HepG2 (cell line): ENCODE measurements at regions not wholly inside any gene's neighbourhood (a gene's known extent, or its start where the extent isn't known, plus 50 kb on each side); places are given as distances from the start of the nearest gene placed in this dataset.

Experiments
- ATAC-seq: fragments of 200-7000 bp; cut with Tn5 transposase; 3 replicates; pipeline ENCODE4 v1.9.1; 2020; ENCODE audit warnings: mild to moderate bottlenecking, moderate library complexity
- BruUV-seq: library from RNA; stranded (reverse); fragments of 400-500 nt; replicated peaks from 2 replicates; lab custom pipeline; 2021; lab: Mats Ljungman, UMichigan
- CTCF ChIA-PET: fragments of 300-600 bp; formaldehyde crosslinking; extraction: SDS; loops from one replicate; lab custom pipeline; 2021; ENCODE audit warnings: low total read pairs, inconsistent platforms, low intra/inter-chr PET ratio; lab: Yijun Ruan, JAX
- POLR2A ChIA-PET: fragments of 350-600 bp; sonication (Branson Sonifier 250); formaldehyde crosslinking; loops from one replicate; lab custom pipeline; 2020; ENCODE audit warnings: antibody characterized with exemption, inconsistent platforms; lab: Yijun Ruan, JAX
- DNase-seq: peaks from one replicate; pipeline ENCODE4 v3.0.0-alpha.2; 2015; ENCODE audit warnings: low spot score
- FAIRE-seq: peaks from 3 replicates; lab custom pipeline; 2011; peaks lifted over from hg19 to GRCh38; lab: Jason Lieb, UNC
- H2AFZ ChIP-seq: one replicate; pipeline ENCODE4 v1.6.1; 2011; ENCODE audit warnings: low read length, inconsistent platforms
- H3K27ac ChIP-seq: fragments of 300-600 bp; 3 replicates; pipeline ENCODE4 v1.8.0; 2011; ENCODE audit warnings: mixed run types, mild to moderate bottlenecking, mixed read lengths, low read length, inconsistent platforms; ENCODE audit not compliant: insufficient read depth; ENCODE audit errors: extremely low read length
- H3K27me3 ChIP-seq, 2 experiments: fragments of 200-600 bp in 1 of 2; 2 replicates in 1 of 2; 3 replicates in 1 of 2; pipeline versions ENCODE4 v1.6.0 to v1.8.0; 2011; ENCODE audit warnings: low read length in 2 of 2, mild to moderate bottlenecking in 2 of 2, moderate library complexity in 2 of 2, inconsistent platforms in 1 of 2; ENCODE audit not compliant: insufficient read depth in 2 of 2, control insufficient read depth in 1 of 2
- H3K36me3 ChIP-seq, 2 experiments: fragments of 200-600 bp in 1 of 2; replicated peaks in 1 of 2; 2 replicates in 1 of 2; 3 replicates in 1 of 2; pipeline versions ENCODE4 v1.5.1 to v1.8.0; 2011; ENCODE audit warnings: low read length in 2 of 2, inconsistent platforms in 1 of 2; ENCODE audit not compliant: insufficient read depth in 2 of 2, control insufficient read depth in 1 of 2
- H3K4me1 ChIP-seq: 2 replicates; pipeline ENCODE4 v1.5.1; 2012; ENCODE audit warnings: low read length, inconsistent platforms; ENCODE audit not compliant: insufficient read depth
- H3K4me2 ChIP-seq: 2 replicates; pipeline ENCODE4 v1.6.0; 2011; ENCODE audit warnings: low read depth, low read length, inconsistent platforms
- H3K4me3 ChIP-seq, 3 experiments: fragments of 200-600 bp in 1 of 3; sonication (generic), shearing (Covaris generic) in 1 of 3; replicated peaks in 1 of 3; 2 replicates each; pipeline ENCODE4 v1.5.1; 2011 to 2016; ENCODE audit warnings: low read length in 3 of 3, inconsistent platforms in 2 of 3, low read depth in 2 of 3, mild to moderate bottlenecking in 2 of 3, control low read depth in 1 of 3, mixed read lengths in 1 of 3; ENCODE audit not compliant: insufficient read depth in 1 of 3
- H3K79me2 ChIP-seq: one replicate; pipeline ENCODE4 v1.6.1; 2011; ENCODE audit warnings: low read length, inconsistent platforms; ENCODE audit not compliant: insufficient read depth
- H3K9ac ChIP-seq: 2 replicates; pipeline ENCODE4 v1.6.0; 2011; ENCODE audit warnings: mild to moderate bottlenecking, low read depth, low read length, inconsistent platforms; ENCODE audit not compliant: insufficient read depth
- H3K9me3 ChIP-seq: 2 replicates; pipeline ENCODE4 v1.5.1; 2012; ENCODE audit warnings: mild to moderate bottlenecking, low read length
- H4K20me1 ChIP-seq: 2 replicates; pipeline ENCODE4 v1.6.0; 2011; ENCODE audit warnings: inconsistent platforms, mild to moderate bottlenecking, low read length, moderate library complexity; ENCODE audit not compliant: insufficient read depth
- CEBPZ ChIP-seq: IDR thresholded peaks from 2 replicates; pipeline ENCODE4 v1.6.1; 2012; ENCODE audit warnings: low read length, improper control_type of control experiment
- EP300 ChIP-seq, 3 experiments: sonication (generic) in 1 of 3; formaldehyde crosslinking in 1 of 3; IDR thresholded peaks; 2 replicates each; pipeline versions ENCODE4 v1.5.1 to v1.6.1; 2011 to 2020; ENCODE audit warnings: low read depth in 2 of 3, low read length in 2 of 3, borderline replicate concordance in 1 of 3, improper control_type of control experiment in 1 of 3, mild to moderate bottlenecking in 1 of 3, missing genetic modification reagents in 1 of 3, moderate library complexity in 1 of 3
- HCFC1 ChIP-seq: fragments of 150-350 bp; IDR thresholded peaks from 2 replicates; pipeline ENCODE4 v1.6.1; 2014; ENCODE audit warnings: low read depth, low read length
- KAT2B ChIP-seq: fragments of 150-350 bp; IDR thresholded peaks from 2 replicates; pipeline ENCODE4 v1.6.1; 2014; ENCODE audit warnings: low read depth, low read length, borderline replicate concordance
- MXD4 ChIP-seq: IDR thresholded peaks from 2 replicates; pipeline ENCODE4 v1.6.1; 2016; ENCODE audit warnings: mild to moderate bottlenecking, missing biosample characterization, missing genetic modification reagents
- ZNF225 ChIP-seq: sonication (generic); formaldehyde crosslinking; IDR thresholded peaks from 2 replicates; pipeline ENCODE4 v1.4.0; 2020; ENCODE audit warnings: mild to moderate bottlenecking, missing genetic modification reagents
- ZNF577 ChIP-seq: sonication (generic); formaldehyde crosslinking; IDR thresholded peaks from 2 replicates; pipeline ENCODE4 v1.4.0; 2020; ENCODE audit warnings: mild to moderate bottlenecking, low read depth, missing genetic modification reagents, borderline replicate concordance
- WGBS: methylation state at CpG from one replicate; pipeline ENCODE4 v1.1.6; 2017; ENCODE audit warnings: low lambda C conversion rate; 5-methylcytosine and 5-hydroxymethylcytosine counted together
- in situ Hi-C: cut with HindIII; loops from 2 replicates; pipeline ENCODE4 v1.10.0; 2017; ENCODE audit warnings: low pct_unique_long_range_greater_than_20kb; ENCODE audit not compliant: extremely low pct_ligation_motif_present
- intact Hi-C: fragments of 100-400 bp; cut with micrococcal nuclease; formaldehyde crosslinking; loops from one replicate; pipeline ENCODE4 v1.10.0; 2022; ENCODE audit not compliant: unreplicated experiment
- TF ChIP-seq, protein P1 (sequence below): sonication (generic); formaldehyde crosslinking; IDR thresholded peaks from 2 replicates; pipeline ENCODE4 v1.8.0; 2022; ENCODE audit warnings: mild to moderate bottlenecking, missing genetic modification reagents, borderline replicate concordance
- TF ChIP-seq, protein P2 (sequence below): sonication (generic); formaldehyde crosslinking; IDR thresholded peaks from 2 replicates; pipeline ENCODE4 v1.8.1; 2023; ENCODE audit warnings: missing genetic modification reagents, mild to moderate bottlenecking, borderline replicate concordance
- TF ChIP-seq, protein P3 (sequence below): sonication (generic); formaldehyde crosslinking; IDR thresholded peaks from 2 replicates; pipeline ENCODE4 v1.9.0; 2022; ENCODE audit warnings: low read depth, missing genetic modification reagents
- TF ChIP-seq, protein P4 (sequence below): sonication (generic); formaldehyde crosslinking; IDR thresholded peaks from 2 replicates; pipeline ENCODE4 v1.4.0; 2020; ENCODE audit warnings: missing genetic modification reagents, mild to moderate bottlenecking, borderline replicate concordance

DNA sequence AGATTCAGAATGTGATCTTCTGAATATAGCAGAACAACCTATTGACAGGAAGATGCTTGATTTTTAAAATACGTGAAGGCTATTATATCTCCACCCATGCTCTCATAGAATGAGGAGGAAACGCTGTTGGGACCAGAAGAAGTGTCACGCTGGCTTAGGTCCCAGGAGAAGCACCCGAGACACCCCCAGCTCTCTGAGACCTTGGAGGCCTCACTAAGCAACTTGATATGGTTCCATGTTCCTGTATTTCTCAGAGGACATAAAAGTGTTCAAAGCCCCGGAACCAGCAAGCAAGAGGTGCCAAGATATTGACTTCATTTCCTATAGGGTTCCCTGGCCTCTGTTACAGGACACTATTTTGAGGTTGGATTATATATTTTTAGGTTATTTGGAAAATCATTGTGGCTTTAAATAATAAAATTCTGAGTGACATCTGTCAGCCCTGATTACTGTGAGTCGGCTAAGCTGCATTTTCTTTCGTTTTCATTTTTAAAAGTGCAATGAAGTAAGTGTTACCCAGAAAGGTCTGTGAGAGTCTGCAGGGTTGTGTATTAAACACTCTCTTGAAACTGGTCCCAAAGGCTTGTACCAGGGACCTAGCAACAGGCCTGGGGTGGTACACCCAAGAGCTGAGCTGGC, 400.0 kb downstream of the SOX9 start (continued):
- TF ChIP-seq, protein P1, sequence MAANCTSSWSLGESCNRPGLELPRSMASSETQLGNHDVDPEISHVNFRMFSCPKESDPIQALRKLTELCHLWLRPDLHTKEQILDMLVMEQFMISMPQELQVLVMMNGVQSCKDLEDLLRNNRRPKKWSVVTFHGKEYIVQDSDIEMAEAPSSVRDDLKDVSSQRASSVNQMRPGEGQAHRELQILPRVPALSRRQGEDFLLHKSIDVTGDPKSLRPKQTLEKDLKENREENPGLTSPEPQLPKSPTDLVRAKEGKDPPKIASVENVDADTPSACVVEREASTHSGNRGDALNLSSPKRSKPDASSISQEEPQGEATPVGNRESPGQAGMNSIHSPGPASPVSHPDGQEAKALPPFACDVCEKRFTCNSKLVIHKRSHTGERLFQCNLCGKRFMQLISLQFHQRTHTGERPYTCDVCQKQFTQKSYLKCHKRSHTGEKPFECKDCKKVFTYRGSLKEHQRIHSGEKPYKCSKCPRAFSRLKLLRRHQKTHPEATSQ (CRISPR knock-in tag): no peak
- TF ChIP-seq, protein P2, sequence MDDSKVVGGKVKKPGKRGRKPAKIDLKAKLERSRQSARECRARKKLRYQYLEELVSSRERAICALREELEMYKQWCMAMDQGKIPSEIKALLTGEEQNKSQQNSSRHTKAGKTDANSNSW (CRISPR knock-in tag): no peak
- TF ChIP-seq ZNF225 (CRISPR knock-in tag): no peak
- TF ChIP-seq MXD4 (CRISPR knock-in tag): no peak

DNA sequence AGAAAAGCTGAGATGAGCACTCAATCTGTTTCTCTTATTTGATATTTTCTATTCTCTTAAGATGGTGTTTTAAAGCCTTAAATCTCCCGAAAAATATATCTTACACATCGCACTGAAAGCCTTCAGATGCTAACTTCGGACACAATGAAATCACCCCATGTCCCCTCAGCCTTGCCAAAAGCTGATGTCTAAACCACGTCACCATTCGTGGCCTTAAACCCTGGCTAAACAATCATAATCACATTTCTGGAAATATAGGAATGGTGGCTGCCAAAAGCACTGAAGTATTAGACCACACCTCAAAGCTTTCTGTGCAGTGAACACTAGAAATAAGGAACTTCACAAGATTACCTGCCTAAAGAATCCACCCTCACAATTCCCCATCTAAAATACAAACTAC, 402.7 kb downstream of the SOX9 start:
- Histone ChIP-seq H3K27ac (no peak overlapping the region), H3K4me2 (no peak overlapping the region), H3K9me3 (no peaks in the 10 kb centered on the region), H3K79me2 (peaks cover 74% of the 10 kb centered on the region), H4K20me1 (0 out of 2 replicates have a peak, but pooled peaks cover 3% of the 10 kb centered on the region), H3K9ac (no peak overlapping the region), H2AFZ (no peak overlapping the region), H3K4me3 (no peak overlapping the region), H3K27me3 (no peaks in the 10 kb centered on the region), H3K4me1 (peaks cover 54% of the 10 kb centered on the region), H3K36me3 (no peaks in the 10 kb centered on the region)
- CTCF ChIA-PET: no interaction called here
- DNase-seq: no peak
- intact Hi-C loops: no loop called here
- WGBS: 96% methylated on average over 5 of the region's 5 CpGs
- no peak for ATAC-seq
- POLR2A ChIA-PET: no interaction called here
- FAIRE-seq: no peak
- no TSS peak for BruUV-seq
- in situ Hi-C loops: no loop called here
- TF ChIP-seq, protein P3, sequence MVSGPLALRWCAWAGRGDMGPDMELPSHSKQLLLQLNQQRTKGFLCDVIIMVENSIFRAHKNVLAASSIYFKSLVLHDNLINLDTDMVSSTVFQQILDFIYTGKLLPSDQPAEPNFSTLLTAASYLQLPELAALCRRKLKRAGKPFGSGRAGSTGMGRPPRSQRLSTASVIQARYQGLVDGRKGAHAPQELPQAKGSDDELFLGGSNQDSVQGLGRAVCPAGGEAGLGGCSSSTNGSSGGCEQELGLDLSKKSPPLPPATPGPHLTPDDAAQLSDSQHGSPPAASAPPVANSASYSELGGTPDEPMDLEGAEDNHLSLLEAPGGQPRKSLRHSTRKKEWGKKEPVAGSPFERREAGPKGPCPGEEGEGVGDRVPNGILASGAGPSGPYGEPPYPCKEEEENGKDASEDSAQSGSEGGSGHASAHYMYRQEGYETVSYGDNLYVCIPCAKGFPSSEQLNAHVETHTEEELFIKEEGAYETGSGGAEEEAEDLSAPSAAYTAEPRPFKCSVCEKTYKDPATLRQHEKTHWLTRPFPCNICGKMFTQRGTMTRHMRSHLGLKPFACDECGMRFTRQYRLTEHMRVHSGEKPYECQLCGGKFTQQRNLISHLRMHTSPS (CRISPR knock-in tag): no peak
- TF ChIP-seq ZNF577 (CRISPR knock-in tag): no peak
- no peak for TF ChIP-seq KAT2B
- TF ChIP-seq, protein P4, sequence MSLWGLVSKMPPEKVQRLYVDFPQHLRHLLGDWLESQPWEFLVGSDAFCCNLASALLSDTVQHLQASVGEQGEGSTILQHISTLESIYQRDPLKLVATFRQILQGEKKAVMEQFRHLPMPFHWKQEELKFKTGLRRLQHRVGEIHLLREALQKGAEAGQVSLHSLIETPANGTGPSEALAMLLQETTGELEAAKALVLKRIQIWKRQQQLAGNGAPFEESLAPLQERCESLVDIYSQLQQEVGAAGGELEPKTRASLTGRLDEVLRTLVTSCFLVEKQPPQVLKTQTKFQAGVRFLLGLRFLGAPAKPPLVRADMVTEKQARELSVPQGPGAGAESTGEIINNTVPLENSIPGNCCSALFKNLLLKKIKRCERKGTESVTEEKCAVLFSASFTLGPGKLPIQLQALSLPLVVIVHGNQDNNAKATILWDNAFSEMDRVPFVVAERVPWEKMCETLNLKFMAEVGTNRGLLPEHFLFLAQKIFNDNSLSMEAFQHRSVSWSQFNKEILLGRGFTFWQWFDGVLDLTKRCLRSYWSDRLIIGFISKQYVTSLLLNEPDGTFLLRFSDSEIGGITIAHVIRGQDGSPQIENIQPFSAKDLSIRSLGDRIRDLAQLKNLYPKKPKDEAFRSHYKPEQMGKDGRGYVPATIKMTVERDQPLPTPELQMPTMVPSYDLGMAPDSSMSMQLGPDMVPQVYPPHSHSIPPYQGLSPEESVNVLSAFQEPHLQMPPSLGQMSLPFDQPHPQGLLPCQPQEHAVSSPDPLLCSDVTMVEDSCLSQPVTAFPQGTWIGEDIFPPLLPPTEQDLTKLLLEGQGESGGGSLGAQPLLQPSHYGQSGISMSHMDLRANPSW (CRISPR knock-in tag): no peak
- TF ChIP-seq CEBPZ: no peak
- no peak for TF ChIP-seq HCFC1
- TF ChIP-seq EP300 (IDR thresholded peaks at IDR 0.05; ENCODE audit: low read depth in 2 of 2, low read length in 2 of 2): no peak
- no peak for TF ChIP-seq EP300 (CRISPR knock-in tag; IDR thresholded peaks at IDR 0.05; ENCODE audit: borderline replicate concordance)
